Tibial nerve (tissue), 4 donors: ENCODE measurements at regions not wholly inside any gene's neighbourhood (a gene's known extent, or its start where the extent isn't known, plus 50 kb on each side); places are given as distances from the start of the nearest gene placed in this dataset.
"Not testable (repeated sequence)": the region's sequence is repeated elsewhere in the genome, so short reads cannot be mapped to it uniquely, and the experiment has no call there.

Source experiments
- EP300 ChIP-seq, 2 donors: sonication (generic); formaldehyde crosslinking; IDR thresholded peaks; one replicate each; pipeline ENCODE4 v1.6.1; 2017; ENCODE audit warnings: antibody characterized with exemption in 2 of 2, mild to moderate bottlenecking in 1 of 2
- POLR2A ChIP-seq, 2 donors: fragments of 450-650 bp; IDR thresholded peaks; one replicate each; pipeline ENCODE4 v1.6.1; 2017; ENCODE audit warnings: antibody characterized with exemption in 2 of 2, mild to moderate bottlenecking in 2 of 2, moderate library complexity in 2 of 2
- TF ChIP-seq, protein P1 (sequence below), 5 experiments: fragments of 200-600 bp in 3 of 5; fragments of 450-650 bp in 2 of 5; sonication (generic) in 3 of 5; IDR thresholded peaks; one replicate each; pipeline ENCODE4 v1.5.1; 2016 to 2019; ENCODE audit warnings: antibody characterized with exemption in 5 of 5, mild to moderate bottlenecking in 3 of 5, moderate library complexity in 2 of 5

DNA sequence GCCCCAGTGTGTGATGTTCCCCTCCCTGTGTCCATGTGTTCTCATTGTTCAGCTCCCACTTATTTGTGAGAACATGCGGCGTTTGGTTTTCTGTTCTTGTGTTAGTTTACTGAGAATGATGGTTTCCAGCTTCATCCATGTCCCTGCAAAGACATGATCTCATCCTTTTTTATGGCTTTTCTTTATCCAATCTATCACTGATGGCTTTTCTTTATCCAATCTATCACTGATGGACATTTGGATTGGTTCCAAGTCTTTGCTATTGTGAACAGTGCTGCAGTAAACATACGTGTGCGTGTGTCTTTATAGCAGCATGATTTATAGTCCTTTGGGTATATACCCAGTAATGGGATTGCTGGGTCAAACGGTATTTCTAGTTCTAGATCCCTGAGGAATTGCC lies 455.8 kb downstream of the MAT2B start:
- TF ChIP-seq, protein P1, sequence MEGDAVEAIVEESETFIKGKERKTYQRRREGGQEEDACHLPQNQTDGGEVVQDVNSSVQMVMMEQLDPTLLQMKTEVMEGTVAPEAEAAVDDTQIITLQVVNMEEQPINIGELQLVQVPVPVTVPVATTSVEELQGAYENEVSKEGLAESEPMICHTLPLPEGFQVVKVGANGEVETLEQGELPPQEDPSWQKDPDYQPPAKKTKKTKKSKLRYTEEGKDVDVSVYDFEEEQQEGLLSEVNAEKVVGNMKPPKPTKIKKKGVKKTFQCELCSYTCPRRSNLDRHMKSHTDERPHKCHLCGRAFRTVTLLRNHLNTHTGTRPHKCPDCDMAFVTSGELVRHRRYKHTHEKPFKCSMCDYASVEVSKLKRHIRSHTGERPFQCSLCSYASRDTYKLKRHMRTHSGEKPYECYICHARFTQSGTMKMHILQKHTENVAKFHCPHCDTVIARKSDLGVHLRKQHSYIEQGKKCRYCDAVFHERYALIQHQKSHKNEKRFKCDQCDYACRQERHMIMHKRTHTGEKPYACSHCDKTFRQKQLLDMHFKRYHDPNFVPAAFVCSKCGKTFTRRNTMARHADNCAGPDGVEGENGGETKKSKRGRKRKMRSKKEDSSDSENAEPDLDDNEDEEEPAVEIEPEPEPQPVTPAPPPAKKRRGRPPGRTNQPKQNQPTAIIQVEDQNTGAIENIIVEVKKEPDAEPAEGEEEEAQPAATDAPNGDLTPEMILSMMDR (IDR thresholded peaks at IDR 0.05): not testable (repeated sequence)
- not testable (repeated sequence) for TF ChIP-seq POLR2A, EP300 (IDR thresholded peaks at IDR 0.05)
